WI38 (cell line): ENCODE measurements at regions not wholly inside any gene's neighbourhood (a gene's known extent, or its start where the extent isn't known, plus 50 kb on each side); places are given as distances from the start of the nearest gene placed in this dataset.

ENCODE experiments used
- H3K4me3 ChIP-seq: 2 replicates; pipeline ENCODE4 v1.5.1; 2011; ENCODE audit warnings: low read depth, mild to moderate bottlenecking, control low read depth, low read length
- CTCF ChIP-seq: IDR thresholded peaks from 2 replicates; pipeline ENCODE4 v1.5.1; 2012; ENCODE audit warnings: low read depth, mild to moderate bottlenecking, control low read depth, low read length

GRCh38 chr12:13375583-13376345 is 179.2 kb downstream of the EMP1 start:
- TF ChIP-seq CTCF: no peak
- H3K4me3 ChIP-seq: no peak overlapping the region

- no peak for TF ChIP-seq CTCF
- no peak overlapping the region for H3K4me3 ChIP-seq
Measured at GRCh38 chr12:13374793-13375192, 178.3 kb downstream of the EMP1 start.

GRCh38 chr12:13373803-13374202 is 177.3 kb downstream of the EMP1 start:
- no peak overlapping the region for H3K4me3 ChIP-seq
- TF ChIP-seq CTCF: no peak

GRCh38 chr12:13373131-13373530 is 176.6 kb downstream of the EMP1 start:
- H3K4me3 ChIP-seq: no peak overlapping the region
- TF ChIP-seq CTCF: no peak

GRCh38 chr12:13372386-13372785 is 175.9 kb downstream of the EMP1 start:
- TF ChIP-seq CTCF: no peak
- H3K4me3 ChIP-seq: no peak overlapping the region

- no peak for TF ChIP-seq CTCF
- no peak overlapping the region for H3K4me3 ChIP-seq
Measured at GRCh38 chr12:13371797-13372196, 175.3 kb downstream of the EMP1 start.

- no peak overlapping the region for H3K4me3 ChIP-seq
- no peak for TF ChIP-seq CTCF
Measured at GRCh38 chr12:13371367-13371766, 174.8 kb downstream of the EMP1 start.
